ENCODE measurements at regions not wholly inside any gene's neighbourhood (a gene's known extent, or its start where the extent isn't known, plus 50 kb on each side); places are given as distances from the start of the nearest gene placed in this dataset.

DNA sequence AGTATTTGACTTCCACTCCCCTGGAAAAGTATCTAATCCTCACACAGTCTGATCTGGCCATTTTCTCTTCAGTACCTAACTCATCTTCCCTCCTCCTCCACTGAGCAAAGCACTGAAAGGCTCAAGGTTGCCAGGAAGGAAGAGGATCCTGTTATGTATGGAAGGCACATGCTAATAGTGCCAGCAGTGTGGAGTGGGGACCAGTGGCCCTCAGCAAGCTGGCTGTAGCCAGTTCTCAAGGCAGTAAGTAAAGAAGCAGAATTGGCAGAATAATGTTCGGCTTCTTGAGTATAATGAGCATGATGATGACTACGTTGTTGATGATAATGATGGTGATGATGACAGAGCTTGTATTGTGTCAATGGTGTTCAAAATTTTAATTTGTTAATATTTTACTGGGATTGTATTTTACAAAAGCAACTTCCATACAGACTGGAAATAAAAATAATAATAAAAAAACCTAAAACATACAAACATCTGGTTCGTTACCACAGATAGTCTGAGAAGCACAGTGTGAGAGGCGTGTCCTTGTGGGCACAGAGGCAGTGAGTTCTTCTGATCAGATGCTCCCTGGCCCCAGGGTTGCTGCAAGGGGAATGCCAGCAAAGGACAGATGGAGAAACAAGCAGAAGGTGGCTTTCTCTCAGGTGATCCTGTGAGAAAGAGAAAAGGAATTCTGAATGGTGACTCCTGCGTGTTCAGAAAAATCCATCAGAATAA, 528.8 kb downstream of the CMPK2 start:
- Mint-ChIP-seq H3K4me1 (peaks cover 0 to 2% (median 0%) of the 10 kb centered on the region in 7 donors), H3K9me3 (peaks cover 0 to 8% (median 3%) of the 10 kb centered on the region in 11 donors), H3K4me3 (no peak overlapping the region), H3K36me3 (no peaks in the 10 kb centered on the region), H3K27ac (no peak overlapping the region), H3K27me3 (peaks cover 0 to 6% (median 0%) of the 10 kb centered on the region in 5 donors)
- no peaks in the 10 kb centered on the region for H3K4me1 ChIP-seq (ENCODE audit: control insufficient read depth in 2 of 2, insufficient read depth in 2 of 2, low read length in 2 of 2)
- no peaks in the 10 kb centered on the region for H3K27me3 ChIP-seq (ENCODE audit: control insufficient read depth in 2 of 2, insufficient read depth in 2 of 2, low read length in 2 of 2)
- no peaks in the 10 kb centered on the region for H3K36me3 ChIP-seq (ENCODE audit: control insufficient read depth in 2 of 3, insufficient read depth in 3 of 3, low read length in 3 of 3)
- intact Hi-C loops (cut with micrococcal nuclease): no loop called here
- H3K9me3 ChIP-seq (ENCODE audit: control insufficient read depth in 2 of 3, low read length in 3 of 3): no peaks in the 10 kb centered on the region
- POLR2A ChIA-PET: no interaction called here
- no peak for ATAC-seq
- H3K27ac ChIP-seq (ENCODE audit: low read depth, low read length): no peak overlapping the region
- no peak overlapping the region for H3K4me3 ChIP-seq (ENCODE audit: low read length)
- DNase-seq: no peak
- CTCF ChIA-PET: no interaction called here

DNA sequence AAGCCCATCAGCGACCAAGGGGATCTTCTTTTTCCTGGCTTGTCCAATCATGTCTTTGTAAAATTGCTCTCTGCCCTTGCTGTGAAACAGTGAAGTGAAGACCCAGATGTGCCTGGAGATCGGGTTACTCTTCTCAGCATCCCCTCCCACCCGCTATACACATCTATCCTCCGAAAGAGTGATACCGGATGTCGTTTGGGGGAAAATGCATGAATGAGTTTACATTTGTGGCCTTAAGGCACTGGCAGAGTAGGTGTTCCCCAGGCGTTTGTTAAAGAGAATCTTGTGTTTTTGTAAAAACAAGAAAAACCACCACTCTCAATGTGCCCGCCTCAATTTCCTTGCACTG, 528.3 kb downstream of the CMPK2 start:
- H3K4me1 ChIP-seq (ENCODE audit: control insufficient read depth in 2 of 2, insufficient read depth in 2 of 2, low read length in 2 of 2): no peaks in the 10 kb centered on the region
- CTCF ChIA-PET: no interaction called here
- Mint-ChIP-seq H3K4me1 (peaks cover 0 to 2% (median 0%) of the 10 kb centered on the region in 7 donors), H3K4me3 (no peak overlapping the region), H3K36me3 (no peaks in the 10 kb centered on the region), H3K27me3 (peaks cover 0 to 6% (median 0%) of the 10 kb centered on the region in 5 donors), H3K27ac (no peak overlapping the region), H3K9me3 (peaks cover 0 to 6% (median 0%) of the 10 kb centered on the region in 11 donors)
- H3K36me3 ChIP-seq (ENCODE audit: control insufficient read depth in 2 of 3, insufficient read depth in 3 of 3, low read length in 3 of 3): no peaks in the 10 kb centered on the region
- H3K4me3 ChIP-seq (ENCODE audit: low read length): no peak overlapping the region
- intact Hi-C loops (cut with micrococcal nuclease): no loop called here
- H3K9me3 ChIP-seq (ENCODE audit: control insufficient read depth in 2 of 3, low read length in 3 of 3): no peaks in the 10 kb centered on the region
- H3K27me3 ChIP-seq (ENCODE audit: control insufficient read depth in 2 of 2, insufficient read depth in 2 of 2, low read length in 2 of 2): no peaks in the 10 kb centered on the region
- POLR2A ChIA-PET: no interaction called here
- DNase-seq: no peak
- no peak for ATAC-seq
- no peak overlapping the region for H3K27ac ChIP-seq (ENCODE audit: low read depth, low read length)

DNA sequence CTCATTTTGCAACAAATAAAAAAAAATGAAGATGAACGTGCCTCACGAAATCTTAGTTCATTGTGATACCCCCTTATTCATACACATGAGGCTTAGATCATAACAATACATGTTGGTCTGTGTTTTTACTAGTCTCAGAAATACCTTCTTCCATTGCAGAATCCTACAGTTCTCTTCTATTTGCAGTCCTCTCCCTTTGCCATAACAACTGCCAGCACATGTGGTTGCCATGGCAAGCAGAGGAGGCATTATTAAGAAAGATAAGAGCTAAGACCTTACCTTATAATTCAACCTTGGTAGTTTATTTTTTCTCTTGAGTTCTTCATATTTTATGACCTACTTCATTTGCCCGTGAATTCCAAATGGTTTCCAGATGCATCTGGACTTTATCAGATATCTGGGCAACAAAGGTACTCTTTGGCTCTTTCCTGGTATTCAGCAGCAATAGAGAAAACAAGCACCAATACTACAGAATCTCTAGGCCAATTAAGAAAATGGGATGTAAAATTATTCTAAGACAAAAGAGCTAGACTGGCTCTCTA, 524.0 kb downstream of the CMPK2 start:
- DNase-seq: no peak
- Histone ChIP-seq H3K4me3 (ENCODE audit: low read length) (no peak overlapping the region), H3K27me3 (ENCODE audit: control insufficient read depth in 2 of 2, insufficient read depth in 2 of 2, low read length in 2 of 2) (no peaks in the 10 kb centered on the region), H3K36me3 (ENCODE audit: control insufficient read depth in 2 of 3, insufficient read depth in 3 of 3, low read length in 3 of 3) (no peaks in the 10 kb centered on the region), H3K4me1 (ENCODE audit: control insufficient read depth in 2 of 2, insufficient read depth in 2 of 2, low read length in 2 of 2) (no peaks in the 10 kb centered on the region), H3K27ac (ENCODE audit: low read depth, low read length) (no peak overlapping the region), H3K9me3 (ENCODE audit: control insufficient read depth in 2 of 3, low read length in 3 of 3) (no peaks in the 10 kb centered on the region)
- H3K27me3 Mint-ChIP-seq: no peaks in the 10 kb centered on the region
- intact Hi-C loops (cut with micrococcal nuclease): no loop called here
- H3K36me3 Mint-ChIP-seq: no peaks in the 10 kb centered on the region
- ChIA-PET CTCF (no interaction called here), POLR2A (no interaction called here)
- H3K4me1 Mint-ChIP-seq: no peaks in the 10 kb centered on the region
- no peak for ATAC-seq
- H3K27ac Mint-ChIP-seq: no peak overlapping the region
- peaks cover 0 to 9% (median 0%) of the 10 kb centered on the region in 11 donors for H3K9me3 Mint-ChIP-seq
- H3K4me3 Mint-ChIP-seq: no peak overlapping the region

DNA sequence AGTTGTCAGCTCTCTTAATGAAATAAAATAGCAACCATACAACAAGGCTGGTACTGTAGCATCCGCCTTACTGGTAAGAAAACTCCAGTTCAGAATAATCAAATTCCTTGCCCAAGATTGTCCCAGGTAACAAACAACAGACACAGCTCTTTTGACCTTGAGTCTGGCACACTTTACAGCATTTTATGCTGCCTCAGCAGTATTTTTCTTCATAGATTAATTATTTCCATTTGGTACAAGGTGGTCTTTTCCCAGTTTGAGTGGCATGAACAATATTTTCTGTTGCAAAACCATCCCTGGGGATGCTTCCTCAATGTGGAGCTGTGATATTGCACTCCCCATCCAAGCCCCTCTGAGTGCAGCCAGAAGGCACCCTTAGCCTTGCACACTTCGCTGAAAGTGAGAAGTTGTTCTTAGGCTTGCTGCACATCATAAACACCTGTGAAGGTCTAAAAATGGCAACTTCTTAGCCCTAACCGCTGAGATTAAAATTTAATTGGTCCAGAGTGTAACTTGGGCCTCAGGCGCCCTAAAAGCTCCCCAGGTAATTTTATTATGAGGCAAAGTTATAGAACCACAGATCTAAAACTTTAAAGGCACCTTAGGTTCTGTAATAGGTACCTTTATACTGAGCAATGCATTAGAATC, 523.3 kb downstream of the CMPK2 start:
- Mint-ChIP-seq H3K27ac (no peak overlapping the region), H3K4me3 (no peak overlapping the region), H3K36me3 (no peaks in the 10 kb centered on the region), H3K9me3 (peaks cover 0 to 9% (median 1%) of the 10 kb centered on the region in 11 donors), H3K27me3 (no peaks in the 10 kb centered on the region), H3K4me1 (no peaks in the 10 kb centered on the region)
- Histone ChIP-seq H3K27ac (ENCODE audit: low read depth, low read length) (no peak overlapping the region), H3K36me3 (ENCODE audit: control insufficient read depth in 2 of 3, insufficient read depth in 3 of 3, low read length in 3 of 3) (no peaks in the 10 kb centered on the region), H3K4me3 (ENCODE audit: low read length) (no peak overlapping the region), H3K9me3 (ENCODE audit: control insufficient read depth in 2 of 3, low read length in 3 of 3) (no peaks in the 10 kb centered on the region), H3K4me1 (ENCODE audit: control insufficient read depth in 2 of 2, insufficient read depth in 2 of 2, low read length in 2 of 2) (no peaks in the 10 kb centered on the region), H3K27me3 (ENCODE audit: control insufficient read depth in 2 of 2, insufficient read depth in 2 of 2, low read length in 2 of 2) (no peaks in the 10 kb centered on the region)
- ATAC-seq: no peak
- intact Hi-C loops (cut with micrococcal nuclease): no loop called here
- ChIA-PET CTCF (no interaction called here), POLR2A (no interaction called here)
- no peak for DNase-seq

DNA sequence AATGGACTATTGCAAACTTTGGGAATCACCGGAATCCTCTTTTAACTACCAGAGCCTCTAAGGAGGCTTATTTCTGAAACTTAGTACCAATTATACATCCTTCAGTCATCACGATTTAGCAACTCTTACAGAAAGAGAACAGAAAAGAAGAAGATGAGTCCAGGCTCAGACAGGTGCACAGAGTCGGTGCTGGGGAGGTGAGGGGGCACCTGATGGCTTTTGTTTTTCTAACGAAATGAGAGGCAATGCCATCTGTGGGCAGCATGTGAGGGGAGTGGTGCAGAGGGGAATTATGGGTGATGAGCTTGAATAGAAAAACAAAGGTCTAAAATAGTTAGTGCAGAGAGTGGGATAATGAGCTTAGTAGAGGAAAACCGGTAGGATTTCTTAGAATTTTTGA, 522.6 kb downstream of the CMPK2 start:
- Mint-ChIP-seq H3K27ac (no peak overlapping the region), H3K4me1 (no peaks in the 10 kb centered on the region), H3K9me3 (peaks cover 0 to 9% (median 1%) of the 10 kb centered on the region in 11 donors), H3K36me3 (no peaks in the 10 kb centered on the region), H3K27me3 (no peaks in the 10 kb centered on the region), H3K4me3 (no peak overlapping the region)
- Histone ChIP-seq H3K4me1 (ENCODE audit: control insufficient read depth in 2 of 2, insufficient read depth in 2 of 2, low read length in 2 of 2) (no peaks in the 10 kb centered on the region), H3K4me3 (ENCODE audit: low read length) (no peak overlapping the region), H3K9me3 (ENCODE audit: control insufficient read depth in 2 of 3, low read length in 3 of 3) (no peaks in the 10 kb centered on the region), H3K27me3 (ENCODE audit: control insufficient read depth in 2 of 2, insufficient read depth in 2 of 2, low read length in 2 of 2) (no peaks in the 10 kb centered on the region), H3K27ac (ENCODE audit: low read depth, low read length) (no peak overlapping the region), H3K36me3 (ENCODE audit: control insufficient read depth in 2 of 3, insufficient read depth in 3 of 3, low read length in 3 of 3) (no peaks in the 10 kb centered on the region)
- DNase-seq (no peak), ATAC-seq (no peak)
- intact Hi-C loops (cut with micrococcal nuclease): no loop called here
- CTCF ChIA-PET: no interaction called here
- POLR2A ChIA-PET: no interaction called here

DNA sequence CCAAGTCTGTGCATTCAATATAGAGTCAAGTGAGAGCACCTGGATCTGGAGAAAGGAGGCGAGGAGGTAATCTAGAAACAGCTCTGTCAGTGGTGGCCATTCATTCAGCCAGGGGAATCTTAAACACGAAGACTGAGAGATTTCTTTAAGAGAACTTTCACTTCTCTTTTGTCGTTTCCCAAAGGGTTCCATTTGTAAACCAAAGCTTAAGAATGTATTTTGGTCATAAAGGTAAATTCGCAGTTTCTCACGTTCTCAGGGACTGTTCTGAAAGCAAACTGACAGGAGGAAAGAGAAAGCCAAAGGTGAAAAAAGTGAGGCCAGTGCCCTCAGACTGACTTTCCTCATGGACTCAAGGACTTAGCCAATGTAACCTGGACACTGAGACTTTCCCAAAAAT, 513.5 kb downstream of the CMPK2 start:
- Mint-ChIP-seq H3K4me3 (no peak overlapping the region), H3K4me1 (no peaks in the 10 kb centered on the region), H3K27me3 (no peaks in the 10 kb centered on the region), H3K36me3 (no peaks in the 10 kb centered on the region), H3K27ac (no peak overlapping the region), H3K9me3 (peaks cover 0 to 6% (median 0%) of the 10 kb centered on the region in 11 donors)
- no peak for DNase-seq
- H3K4me1 ChIP-seq (ENCODE audit: control insufficient read depth in 2 of 2, insufficient read depth in 2 of 2, low read length in 2 of 2): no peaks in the 10 kb centered on the region
- no peak for ATAC-seq
- no peaks in the 10 kb centered on the region for H3K27me3 ChIP-seq (ENCODE audit: control insufficient read depth in 2 of 2, insufficient read depth in 2 of 2, low read length in 2 of 2)
- no peaks in the 10 kb centered on the region for H3K9me3 ChIP-seq (ENCODE audit: control insufficient read depth in 2 of 3, low read length in 3 of 3)
- intact Hi-C loops (cut with micrococcal nuclease): no loop called here
- no peaks in the 10 kb centered on the region for H3K36me3 ChIP-seq (ENCODE audit: control insufficient read depth in 2 of 3, insufficient read depth in 3 of 3, low read length in 3 of 3)
- CTCF ChIA-PET: no interaction called here
- H3K4me3 ChIP-seq (ENCODE audit: low read length): no peak overlapping the region
- POLR2A ChIA-PET: no interaction called here
- H3K27ac ChIP-seq (ENCODE audit: low read depth, low read length): no peak overlapping the region

DNA sequence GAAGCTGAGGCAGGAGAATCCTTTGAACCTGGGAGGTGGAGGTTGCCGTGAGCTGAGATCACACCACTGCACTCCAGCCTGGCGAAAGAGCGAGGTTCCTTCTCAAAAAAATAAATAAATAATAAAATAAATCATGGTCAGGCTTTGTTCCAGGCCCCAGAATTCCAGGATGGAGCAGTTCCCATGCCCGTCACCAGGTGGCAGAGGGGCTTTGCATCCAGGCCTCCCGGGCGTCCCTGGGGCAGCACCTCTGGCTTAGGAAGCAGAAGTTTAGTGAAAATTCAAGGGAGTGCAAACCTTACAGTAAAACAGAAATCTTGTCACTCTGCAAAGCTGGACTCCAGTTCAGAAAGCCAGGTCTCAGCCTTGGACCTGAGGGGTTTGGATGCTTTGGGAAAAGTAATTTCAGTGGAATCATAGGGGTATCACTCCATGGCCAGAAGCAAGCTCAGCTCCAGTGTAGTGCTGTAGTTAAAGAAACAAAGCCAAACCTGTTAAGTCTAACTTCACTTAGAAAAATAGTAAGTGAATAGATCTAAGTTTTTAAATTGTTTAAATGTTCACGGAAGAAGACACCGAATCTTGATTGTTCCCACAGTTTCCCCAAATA, 512.7 kb downstream of the CMPK2 start:
- no peaks in the 10 kb centered on the region for H3K27me3 Mint-ChIP-seq
- Histone ChIP-seq H3K36me3 (ENCODE audit: control insufficient read depth in 2 of 3, insufficient read depth in 3 of 3, low read length in 3 of 3) (no peaks in the 10 kb centered on the region), H3K27me3 (ENCODE audit: control insufficient read depth in 2 of 2, insufficient read depth in 2 of 2, low read length in 2 of 2) (no peaks in the 10 kb centered on the region), H3K27ac (ENCODE audit: low read depth, low read length) (no peak overlapping the region), H3K4me3 (ENCODE audit: low read length) (no peak overlapping the region), H3K4me1 (ENCODE audit: control insufficient read depth in 2 of 2, insufficient read depth in 2 of 2, low read length in 2 of 2) (no peaks in the 10 kb centered on the region), H3K9me3 (ENCODE audit: control insufficient read depth in 2 of 3, low read length in 3 of 3) (no peaks in the 10 kb centered on the region)
- no peak overlapping the region for H3K4me3 Mint-ChIP-seq
- ChIA-PET CTCF (no interaction called here), POLR2A (no interaction called here)
- H3K36me3 Mint-ChIP-seq: no peaks in the 10 kb centered on the region
- H3K27ac Mint-ChIP-seq: no peak overlapping the region
- intact Hi-C loops (cut with micrococcal nuclease): no loop called here
- ATAC-seq: no peak
- peaks cover 0 to 8% (median 0%) of the 10 kb centered on the region in 11 donors for H3K9me3 Mint-ChIP-seq
- DNase-seq: no peak
- no peaks in the 10 kb centered on the region for H3K4me1 Mint-ChIP-seq
